Endothelial cell (in vitro differentiated cells): ENCODE measurements at regions not wholly inside any gene's neighbourhood (a gene's known extent, or its start where the extent isn't known, plus 50 kb on each side); places are given as distances from the start of the nearest gene placed in this dataset.
A peak's percentile ranks its signal among the peaks of the same experiment; 100 is the strongest.

Experiments
- DNase-seq: peaks from one replicate; pipeline ENCODE4 v3.0.0; 2021; ENCODE audit warnings: low spot score
- H3K27ac Mint-ChIP-seq: one replicate; pipeline ENCODE4 v1.8.0; 2021; ENCODE audit warnings: mixed read lengths, inconsistent platforms; ENCODE audit not compliant: unreplicated experiment
- H3K27me3 Mint-ChIP-seq: one replicate; pipeline ENCODE4 v1.8.0; 2021; ENCODE audit warnings: mild to moderate bottlenecking, moderate library complexity, mixed read lengths, inconsistent platforms; ENCODE audit not compliant: unreplicated experiment
- H3K36me3 Mint-ChIP-seq: one replicate; pipeline ENCODE4 v1.8.0; 2021; ENCODE audit warnings: mild to moderate bottlenecking, low read depth, mixed read lengths, inconsistent platforms; ENCODE audit not compliant: unreplicated experiment
- H3K4me1 Mint-ChIP-seq: one replicate; pipeline ENCODE4 v1.8.0; 2021; ENCODE audit warnings: mild to moderate bottlenecking, mixed read lengths, inconsistent platforms; ENCODE audit not compliant: unreplicated experiment
- H3K4me3 Mint-ChIP-seq: one replicate; pipeline ENCODE4 v1.8.0; 2021; ENCODE audit warnings: mild to moderate bottlenecking, mixed read lengths, inconsistent platforms; ENCODE audit not compliant: unreplicated experiment
- H3K9me3 Mint-ChIP-seq: one replicate; pipeline ENCODE4 v1.8.0; 2021; ENCODE audit warnings: mixed read lengths, inconsistent platforms; ENCODE audit not compliant: unreplicated experiment
- TF ChIP-seq, protein P1 (sequence below): fragments of 200-600 bp; sonication (generic); IDR thresholded peaks from one replicate; pipeline ENCODE4 v1.5.0; 2021; ENCODE audit warnings: antibody characterized with exemption; ENCODE audit not compliant: unreplicated experiment

DNA sequence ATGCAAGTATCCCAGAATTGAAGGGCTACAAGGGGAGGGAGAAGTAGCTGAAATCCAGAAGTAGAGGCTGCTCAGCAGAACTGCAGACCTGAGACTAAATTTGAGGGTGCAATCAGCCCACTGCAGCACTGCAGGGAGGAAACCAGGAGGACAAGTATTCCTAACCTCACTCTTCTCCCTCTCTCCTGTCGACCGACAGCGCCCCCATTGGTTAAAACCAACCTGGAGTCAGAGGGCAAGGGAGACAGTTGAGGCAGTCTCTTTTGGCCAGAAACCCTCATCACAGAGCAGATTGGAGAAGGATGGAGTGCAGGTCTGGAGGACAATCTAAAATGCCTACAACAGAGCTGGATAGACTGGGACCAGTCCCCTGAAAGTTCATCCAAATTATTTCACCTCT is 768.9 kb upstream of the KLHL29 start:
- Mint-ChIP-seq H3K27me3 (no peaks in the 10 kb centered on the region), H3K9me3 (no peaks in the 10 kb centered on the region), H3K4me1 (no peaks in the 10 kb centered on the region), H3K4me3 (no peak overlapping the region), H3K36me3 (no peaks in the 10 kb centered on the region), H3K27ac (no peak overlapping the region)
- TF ChIP-seq, protein P1, sequence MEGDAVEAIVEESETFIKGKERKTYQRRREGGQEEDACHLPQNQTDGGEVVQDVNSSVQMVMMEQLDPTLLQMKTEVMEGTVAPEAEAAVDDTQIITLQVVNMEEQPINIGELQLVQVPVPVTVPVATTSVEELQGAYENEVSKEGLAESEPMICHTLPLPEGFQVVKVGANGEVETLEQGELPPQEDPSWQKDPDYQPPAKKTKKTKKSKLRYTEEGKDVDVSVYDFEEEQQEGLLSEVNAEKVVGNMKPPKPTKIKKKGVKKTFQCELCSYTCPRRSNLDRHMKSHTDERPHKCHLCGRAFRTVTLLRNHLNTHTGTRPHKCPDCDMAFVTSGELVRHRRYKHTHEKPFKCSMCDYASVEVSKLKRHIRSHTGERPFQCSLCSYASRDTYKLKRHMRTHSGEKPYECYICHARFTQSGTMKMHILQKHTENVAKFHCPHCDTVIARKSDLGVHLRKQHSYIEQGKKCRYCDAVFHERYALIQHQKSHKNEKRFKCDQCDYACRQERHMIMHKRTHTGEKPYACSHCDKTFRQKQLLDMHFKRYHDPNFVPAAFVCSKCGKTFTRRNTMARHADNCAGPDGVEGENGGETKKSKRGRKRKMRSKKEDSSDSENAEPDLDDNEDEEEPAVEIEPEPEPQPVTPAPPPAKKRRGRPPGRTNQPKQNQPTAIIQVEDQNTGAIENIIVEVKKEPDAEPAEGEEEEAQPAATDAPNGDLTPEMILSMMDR: no peak
- no peak for DNase-seq

DNA sequence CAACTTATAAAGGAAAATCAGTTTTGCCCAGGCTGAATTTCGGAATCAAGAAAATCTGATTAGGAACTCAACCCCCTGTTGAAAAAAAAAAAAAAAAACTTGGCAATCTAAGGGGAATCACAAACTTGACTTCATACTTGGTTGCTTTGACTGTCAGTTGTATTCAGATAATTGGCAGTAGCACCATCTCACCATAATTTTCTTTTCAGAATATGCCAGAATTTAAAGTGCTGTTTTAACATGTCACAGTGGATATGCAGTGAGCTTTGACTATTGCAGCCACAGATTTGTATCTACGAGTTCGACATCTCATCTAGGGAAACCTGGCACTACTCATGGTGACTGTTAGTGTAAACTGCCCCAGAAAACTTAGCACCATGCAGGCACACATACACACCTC is 761.4 kb upstream of the KLHL29 start:
- TF ChIP-seq, protein P1: no peak
- H3K9me3 Mint-ChIP-seq: no peaks in the 10 kb centered on the region
- DNase-seq: no peak
- no peak overlapping the region for H3K4me3 Mint-ChIP-seq
- no peaks in the 10 kb centered on the region for H3K36me3 Mint-ChIP-seq
- peaks cover 4% of the 10 kb centered on the region for H3K4me1 Mint-ChIP-seq
- H3K27ac Mint-ChIP-seq: no peak overlapping the region
- no peaks in the 10 kb centered on the region for H3K27me3 Mint-ChIP-seq

DNA sequence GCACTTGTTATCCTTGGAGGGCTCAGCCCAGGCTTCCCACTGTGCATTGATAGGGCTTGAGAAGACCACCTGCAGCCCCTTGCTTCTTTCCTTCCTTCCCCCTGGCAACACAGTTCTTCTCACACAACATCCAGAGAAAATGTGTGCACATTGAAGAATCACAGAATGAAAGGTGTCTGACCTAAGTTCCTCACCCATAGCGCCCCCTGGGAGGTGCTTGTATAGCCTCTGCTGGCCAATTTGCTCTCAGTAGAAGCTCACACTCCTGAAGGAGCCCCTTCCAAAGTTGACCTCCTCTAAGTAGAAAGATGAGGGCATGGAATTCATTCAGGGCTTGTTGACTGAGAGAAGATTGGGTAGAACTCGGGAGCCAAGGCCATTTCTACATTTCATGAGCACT is 758.4 kb upstream of the KLHL29 start:
- Mint-ChIP-seq H3K36me3 (no peaks in the 10 kb centered on the region), H3K4me1 (peaks cover 4% of the 10 kb centered on the region), H3K9me3 (no peaks in the 10 kb centered on the region), H3K27ac (no peak overlapping the region), H3K27me3 (no peaks in the 10 kb centered on the region), H3K4me3 (no peak overlapping the region)
- TF ChIP-seq, protein P1: no peak
- peak; percentile 27 for DNase-seq

DNA sequence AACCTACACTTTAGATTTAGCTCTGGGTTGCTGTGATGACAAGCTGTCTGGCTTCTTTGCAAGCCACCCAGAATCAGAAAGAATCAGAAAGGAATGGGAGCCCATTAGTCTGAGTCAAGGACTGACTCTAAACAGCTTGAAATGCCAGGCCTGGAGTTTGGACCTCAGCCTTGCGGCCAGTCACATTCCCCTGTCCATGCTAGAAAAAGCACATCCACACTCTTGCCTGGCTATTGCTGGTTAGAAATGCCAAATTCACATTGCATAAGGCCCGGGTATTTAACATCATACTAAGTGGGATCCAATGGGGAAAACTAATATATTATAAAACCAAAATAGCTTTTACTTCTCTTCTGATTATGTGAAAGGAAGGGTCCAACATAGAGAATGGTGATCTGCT is 756.8 kb upstream of the KLHL29 start:
- Mint-ChIP-seq H3K36me3 (no peaks in the 10 kb centered on the region), H3K27ac (no peak overlapping the region), H3K27me3 (no peaks in the 10 kb centered on the region), H3K4me1 (no peaks in the 10 kb centered on the region), H3K4me3 (no peak overlapping the region), H3K9me3 (no peaks in the 10 kb centered on the region)
- TF ChIP-seq, protein P1: no peak
- no peak for DNase-seq

DNA sequence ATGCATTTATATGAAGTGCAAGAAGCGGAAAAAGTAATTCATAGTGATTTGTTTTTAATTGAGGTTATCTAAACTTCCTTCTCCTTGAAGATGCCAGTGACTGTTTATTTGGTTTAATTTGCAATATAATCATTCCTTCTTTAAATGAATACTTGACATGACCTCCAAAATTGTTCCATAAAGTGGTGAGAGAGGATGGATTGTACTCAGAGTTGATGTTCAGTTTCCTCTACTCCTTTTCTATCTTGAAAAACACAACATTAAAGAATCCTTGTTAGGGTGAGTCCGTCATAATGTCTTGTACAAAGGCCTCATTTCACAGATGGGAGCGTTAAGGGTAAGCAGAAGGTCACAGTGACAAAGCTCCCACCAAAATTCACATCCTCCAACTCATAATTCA is 756.1 kb upstream of the KLHL29 start:
- Mint-ChIP-seq H3K27ac (no peak overlapping the region), H3K9me3 (no peaks in the 10 kb centered on the region), H3K27me3 (no peaks in the 10 kb centered on the region), H3K4me3 (no peak overlapping the region), H3K36me3 (no peaks in the 10 kb centered on the region), H3K4me1 (no peaks in the 10 kb centered on the region)
- DNase-seq: no peak
- TF ChIP-seq, protein P1: no peak
